Left lung (tissue), 4 donors: ENCODE measurements at regions not wholly inside any gene's neighbourhood (a gene's known extent, or its start where the extent isn't known, plus 50 kb on each side); places are given as distances from the start of the nearest gene placed in this dataset.

Experiments
- ATAC-seq: fragments of 200-7000 bp; cut with Tn5 transposase; one replicate; pipeline ENCODE4 v1.9.1; 2020; ENCODE audit warnings: moderate library complexity
- DNase-seq, 4 donors: peaks; one replicate each; pipeline ENCODE4 v3.0.0-alpha.2; 2013 to 2020
- H3K27ac ChIP-seq, 2 donors: fragments of 200-600 bp; sonication (generic) in 1 of 2; one replicate each; pipeline versions ENCODE4 v1.5.0 to v1.8.0; 2020 to 2021
- H3K27me3 ChIP-seq, 2 donors: fragments of 200-600 bp; sonication (generic) in 1 of 2; one replicate each; pipeline versions ENCODE4 v1.5.0 to v1.8.0; 2020 to 2021
- H3K36me3 ChIP-seq, 2 donors: fragments of 200-600 bp; sonication (generic) in 1 of 2; one replicate each; pipeline versions ENCODE4 v1.5.0 to v1.8.0; 2020 to 2021
- H3K4me1 ChIP-seq, 2 donors: fragments of 200-600 bp; one replicate each; pipeline ENCODE4 v1.8.0; 2021
- H3K4me3 ChIP-seq, 2 donors: fragments of 200-600 bp; sonication (generic) in 1 of 2; one replicate each; pipeline versions ENCODE4 v1.5.0 to v1.8.0; 2020 to 2021; ENCODE audit warnings: mild to moderate bottlenecking in 1 of 2
- H3K9me3 ChIP-seq, 2 donors: fragments of 200-600 bp; sonication (generic) in 1 of 2; one replicate each; pipeline versions ENCODE4 v1.5.0 to v1.8.0; 2020 to 2021
- intact Hi-C, 2 donors: fragments of 100-400 bp; cut with DNase I; formaldehyde crosslinking; loops; one replicate each; pipeline versions ENCODE4 v1.11.2 to v1.14.2; 2022
- TF ChIP-seq, protein P1 (sequence below), 2 donors: fragments of 200-600 bp; sonication (generic) in 1 of 2; IDR thresholded peaks; one replicate each; pipeline versions ENCODE4 v1.5.0 to v1.8.0; 2021; ENCODE audit warnings: antibody characterized with exemption in 2 of 2
- donor health status: DM: no; HTN: yes; CAD: no.
- donor health status: DM: no; HTN: no; CAD: no.

DNA sequence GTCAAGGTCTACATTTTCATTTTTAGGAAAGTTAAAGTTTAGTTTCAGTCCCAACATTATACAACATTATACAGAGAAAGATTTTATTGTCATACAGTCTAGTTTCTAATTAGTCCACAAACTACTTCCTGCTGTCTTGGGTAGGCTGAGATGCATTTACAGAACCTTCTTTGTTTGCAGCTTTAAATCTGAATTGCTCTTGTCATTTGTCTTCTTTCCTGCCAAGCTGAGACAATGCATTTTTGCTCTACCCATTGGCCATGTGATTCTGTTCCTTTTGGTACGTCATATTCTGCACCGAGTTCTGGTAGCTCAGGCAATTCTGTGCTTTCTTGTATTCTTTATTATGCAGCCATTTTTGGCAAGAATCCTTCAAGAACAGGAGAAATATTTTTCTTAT lies 228.5 kb downstream of the ATP23 start:
- H3K9me3 ChIP-seq = no peaks in the 10 kb centered on the region
- intact Hi-C loops = no loop called here
- no peaks in the 10 kb centered on the region for H3K27me3 ChIP-seq
- no peak for DNase-seq
- no peak for ATAC-seq
- TF ChIP-seq, protein P1, sequence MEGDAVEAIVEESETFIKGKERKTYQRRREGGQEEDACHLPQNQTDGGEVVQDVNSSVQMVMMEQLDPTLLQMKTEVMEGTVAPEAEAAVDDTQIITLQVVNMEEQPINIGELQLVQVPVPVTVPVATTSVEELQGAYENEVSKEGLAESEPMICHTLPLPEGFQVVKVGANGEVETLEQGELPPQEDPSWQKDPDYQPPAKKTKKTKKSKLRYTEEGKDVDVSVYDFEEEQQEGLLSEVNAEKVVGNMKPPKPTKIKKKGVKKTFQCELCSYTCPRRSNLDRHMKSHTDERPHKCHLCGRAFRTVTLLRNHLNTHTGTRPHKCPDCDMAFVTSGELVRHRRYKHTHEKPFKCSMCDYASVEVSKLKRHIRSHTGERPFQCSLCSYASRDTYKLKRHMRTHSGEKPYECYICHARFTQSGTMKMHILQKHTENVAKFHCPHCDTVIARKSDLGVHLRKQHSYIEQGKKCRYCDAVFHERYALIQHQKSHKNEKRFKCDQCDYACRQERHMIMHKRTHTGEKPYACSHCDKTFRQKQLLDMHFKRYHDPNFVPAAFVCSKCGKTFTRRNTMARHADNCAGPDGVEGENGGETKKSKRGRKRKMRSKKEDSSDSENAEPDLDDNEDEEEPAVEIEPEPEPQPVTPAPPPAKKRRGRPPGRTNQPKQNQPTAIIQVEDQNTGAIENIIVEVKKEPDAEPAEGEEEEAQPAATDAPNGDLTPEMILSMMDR (IDR thresholded peaks at IDR 0.05) = no peak
- no peaks in the 10 kb centered on the region for H3K36me3 ChIP-seq
- H3K27ac ChIP-seq = no peak overlapping the region
- no peak overlapping the region for H3K4me3 ChIP-seq
- H3K4me1 ChIP-seq = no peaks in the 10 kb centered on the region

DNA sequence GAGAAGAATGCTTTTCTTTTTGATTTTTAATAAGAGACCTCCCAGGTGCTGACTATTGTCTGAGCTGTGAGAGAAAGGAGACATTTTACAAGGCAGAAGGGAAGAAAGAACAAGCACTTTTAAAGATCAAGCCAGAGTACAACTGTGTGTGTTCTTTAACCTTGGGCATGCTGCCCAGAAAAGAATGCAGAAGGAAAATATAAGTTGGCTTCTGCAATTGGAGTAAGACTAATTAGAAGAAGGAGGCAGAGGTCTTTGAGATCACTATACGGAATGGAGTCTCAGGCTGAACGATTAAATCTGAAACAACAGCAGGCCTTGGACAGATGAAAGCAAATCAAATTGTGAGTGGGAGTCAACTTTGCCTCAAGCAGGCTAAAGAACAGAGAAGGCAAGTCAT lies 230.5 kb downstream of the ATP23 start:
- Histone ChIP-seq H3K9me3 (no peaks in the 10 kb centered on the region), H3K4me3 (no peak overlapping the region), H3K27me3 (no peaks in the 10 kb centered on the region), H3K4me1 (no peaks in the 10 kb centered on the region), H3K27ac (no peak overlapping the region), H3K36me3 (no peaks in the 10 kb centered on the region)
- ATAC-seq (no peak), DNase-seq (peak in 2 of 4 donors; percentile 50 to 62)
- TF ChIP-seq, protein P1 (IDR thresholded peaks at IDR 0.05) = no peak
- intact Hi-C loops = no loop called here

DNA sequence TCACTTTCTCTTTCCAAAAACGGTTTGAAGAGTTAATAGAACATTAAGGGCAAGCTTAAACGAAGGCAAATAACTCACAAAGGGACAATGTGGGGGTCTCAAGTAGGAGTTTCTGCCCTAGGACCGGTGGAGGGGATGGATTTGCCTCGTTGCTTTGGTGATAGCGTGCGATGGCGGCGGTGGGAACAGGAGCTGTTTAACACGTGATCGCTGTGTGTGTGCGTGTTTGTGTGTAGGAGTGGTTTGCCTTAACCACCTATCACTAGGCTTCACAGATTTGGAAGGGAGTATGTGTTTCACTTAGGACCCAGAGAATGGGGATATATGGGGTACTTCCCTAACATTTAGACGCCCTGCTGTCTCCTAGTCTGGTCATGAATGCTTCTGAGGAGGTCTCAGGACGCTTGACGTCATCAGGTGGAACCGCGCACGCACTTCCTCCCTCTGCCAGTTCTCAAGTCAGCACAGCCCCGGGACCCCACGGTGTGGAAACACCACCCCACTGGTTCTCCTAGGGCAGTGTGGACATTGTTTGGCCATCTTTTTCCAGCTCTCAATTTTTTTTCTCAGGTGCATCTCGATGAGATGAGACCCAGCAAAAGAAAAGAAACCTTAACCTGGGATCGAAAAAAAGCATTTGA lies 231.2 kb downstream of the ATP23 start:
- intact Hi-C loops = no loop called here
- ATAC-seq = no peak
- no peak overlapping the region for H3K27ac ChIP-seq
- H3K9me3 ChIP-seq = no peaks in the 10 kb centered on the region
- DNase-seq = peak in 1 of 4 donors; percentile 51
- no peaks in the 10 kb centered on the region for H3K4me1 ChIP-seq
- TF ChIP-seq, protein P1 (IDR thresholded peaks at IDR 0.05) = no peak
- H3K36me3 ChIP-seq = no peaks in the 10 kb centered on the region
- H3K4me3 ChIP-seq = no peak overlapping the region
- no peaks in the 10 kb centered on the region for H3K27me3 ChIP-seq

DNA sequence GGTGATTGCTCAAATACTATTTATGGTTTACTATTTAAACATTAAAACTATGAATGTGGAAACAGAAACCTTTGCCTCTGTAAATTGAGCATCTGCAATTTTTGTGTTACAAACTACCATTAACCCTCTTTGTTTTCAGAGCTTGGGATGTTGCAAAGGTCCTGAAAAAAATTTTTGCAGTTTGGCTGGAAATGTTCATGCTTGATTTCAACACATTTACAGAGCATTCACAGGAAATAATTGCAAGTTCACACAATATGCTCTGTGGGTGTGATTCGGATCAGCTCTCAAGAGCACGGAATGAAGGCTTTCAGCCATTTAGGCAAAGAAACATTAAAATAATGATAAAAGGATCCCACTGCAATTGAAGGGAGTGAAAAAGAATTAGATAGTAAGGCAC lies 232.9 kb downstream of the ATP23 start:
- Histone ChIP-seq H3K4me3 (no peak overlapping the region), H3K36me3 (no peaks in the 10 kb centered on the region), H3K27ac (no peak overlapping the region), H3K27me3 (no peaks in the 10 kb centered on the region), H3K4me1 (no peaks in the 10 kb centered on the region), H3K9me3 (no peaks in the 10 kb centered on the region)
- intact Hi-C loops = no loop called here
- DNase-seq = no peak
- TF ChIP-seq, protein P1 (IDR thresholded peaks at IDR 0.05) = no peak
- no peak for ATAC-seq

DNA sequence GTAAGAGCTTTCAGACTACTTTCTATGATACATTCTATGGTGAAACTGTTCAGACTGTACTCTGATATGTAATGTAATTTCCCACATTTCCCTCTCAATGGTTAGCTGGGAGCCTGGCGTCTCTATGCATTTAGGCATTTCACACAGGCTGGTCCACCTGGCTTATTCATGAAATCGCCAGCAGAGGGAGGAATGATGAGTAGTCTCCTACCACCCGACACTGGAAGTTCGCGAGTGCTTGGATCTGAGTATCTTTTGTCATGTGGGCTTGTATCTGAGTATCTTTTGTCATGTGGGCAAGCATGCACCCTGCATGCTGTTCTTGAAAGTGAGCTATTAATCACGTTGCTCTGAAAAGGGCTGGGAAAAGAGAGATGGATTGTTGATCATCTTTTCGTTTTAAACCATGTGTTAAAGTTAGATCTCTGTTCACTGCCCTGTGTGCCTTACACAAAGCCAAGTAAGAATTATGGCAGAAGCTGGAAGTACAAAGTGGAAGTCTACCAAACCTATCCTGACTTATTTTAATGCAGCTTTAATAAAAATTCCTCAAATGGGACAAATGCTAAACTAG lies 235.0 kb downstream of the ATP23 start:
- ATAC-seq (peak; percentile 57), DNase-seq (no peak)
- H3K27me3 ChIP-seq = no peaks in the 10 kb centered on the region
- no peak overlapping the region for H3K27ac ChIP-seq
- TF ChIP-seq, protein P1 (IDR thresholded peaks at IDR 0.05) = peak; percentile 26 to 40
- H3K9me3 ChIP-seq = no peaks in the 10 kb centered on the region
- intact Hi-C loops = no loop called here
- H3K4me1 ChIP-seq = no peaks in the 10 kb centered on the region
- H3K36me3 ChIP-seq = no peaks in the 10 kb centered on the region
- no peak overlapping the region for H3K4me3 ChIP-seq
